ENCODE measurements at regions not wholly inside any gene's neighbourhood (a gene's known extent, or its start where the extent isn't known, plus 50 kb on each side); places are given as distances from the start of the nearest gene placed in this dataset.

DNA sequence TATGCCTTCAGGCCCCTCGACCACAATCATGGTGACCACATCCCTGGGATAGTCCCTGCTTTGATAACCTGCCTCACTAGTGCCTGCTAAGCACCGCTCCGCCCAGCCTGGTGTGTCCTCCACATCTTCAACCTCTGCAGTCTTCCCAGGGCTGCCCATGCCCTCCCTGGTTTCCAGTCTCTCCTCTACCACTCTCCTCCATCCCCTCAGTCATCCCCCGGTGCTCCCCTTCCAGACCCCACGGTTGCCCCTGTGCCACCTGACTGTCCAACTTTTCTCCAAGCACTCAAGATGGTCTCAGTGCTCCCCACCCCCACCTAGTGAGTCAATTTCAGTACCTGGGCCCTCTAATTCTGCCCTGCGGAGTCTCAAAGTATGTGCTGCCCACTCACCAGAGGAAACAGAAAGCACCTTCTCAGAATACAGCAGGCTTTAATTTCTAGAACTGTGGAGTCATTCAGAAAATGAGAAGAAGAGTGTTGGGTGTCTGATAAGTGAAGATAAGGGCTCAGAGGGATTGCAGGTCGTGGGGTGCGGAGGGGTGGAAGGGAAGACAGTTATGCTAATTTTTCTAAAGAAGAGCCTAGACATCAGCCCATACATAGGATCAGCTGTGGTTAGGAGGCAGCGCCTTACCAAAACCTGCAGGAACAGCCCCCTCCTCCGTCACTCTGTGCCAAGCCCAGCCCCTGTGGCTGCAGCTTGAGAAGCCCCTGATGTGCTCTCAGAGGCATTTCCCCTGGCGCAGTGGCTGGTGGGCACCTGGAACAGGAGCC, 53.6 kb upstream of the CAB39 start:
- no peak overlapping the region for H3K4me3 ChIP-seq (ENCODE audit: low read depth, low read length)
- TF ChIP-seq, protein P1, sequence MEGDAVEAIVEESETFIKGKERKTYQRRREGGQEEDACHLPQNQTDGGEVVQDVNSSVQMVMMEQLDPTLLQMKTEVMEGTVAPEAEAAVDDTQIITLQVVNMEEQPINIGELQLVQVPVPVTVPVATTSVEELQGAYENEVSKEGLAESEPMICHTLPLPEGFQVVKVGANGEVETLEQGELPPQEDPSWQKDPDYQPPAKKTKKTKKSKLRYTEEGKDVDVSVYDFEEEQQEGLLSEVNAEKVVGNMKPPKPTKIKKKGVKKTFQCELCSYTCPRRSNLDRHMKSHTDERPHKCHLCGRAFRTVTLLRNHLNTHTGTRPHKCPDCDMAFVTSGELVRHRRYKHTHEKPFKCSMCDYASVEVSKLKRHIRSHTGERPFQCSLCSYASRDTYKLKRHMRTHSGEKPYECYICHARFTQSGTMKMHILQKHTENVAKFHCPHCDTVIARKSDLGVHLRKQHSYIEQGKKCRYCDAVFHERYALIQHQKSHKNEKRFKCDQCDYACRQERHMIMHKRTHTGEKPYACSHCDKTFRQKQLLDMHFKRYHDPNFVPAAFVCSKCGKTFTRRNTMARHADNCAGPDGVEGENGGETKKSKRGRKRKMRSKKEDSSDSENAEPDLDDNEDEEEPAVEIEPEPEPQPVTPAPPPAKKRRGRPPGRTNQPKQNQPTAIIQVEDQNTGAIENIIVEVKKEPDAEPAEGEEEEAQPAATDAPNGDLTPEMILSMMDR (IDR thresholded peaks at IDR 0.05; ENCODE audit: insufficient read depth, low read depth, low read length): no peak
- no peak for DNase-seq (ENCODE audit: low read depth)

DNA sequence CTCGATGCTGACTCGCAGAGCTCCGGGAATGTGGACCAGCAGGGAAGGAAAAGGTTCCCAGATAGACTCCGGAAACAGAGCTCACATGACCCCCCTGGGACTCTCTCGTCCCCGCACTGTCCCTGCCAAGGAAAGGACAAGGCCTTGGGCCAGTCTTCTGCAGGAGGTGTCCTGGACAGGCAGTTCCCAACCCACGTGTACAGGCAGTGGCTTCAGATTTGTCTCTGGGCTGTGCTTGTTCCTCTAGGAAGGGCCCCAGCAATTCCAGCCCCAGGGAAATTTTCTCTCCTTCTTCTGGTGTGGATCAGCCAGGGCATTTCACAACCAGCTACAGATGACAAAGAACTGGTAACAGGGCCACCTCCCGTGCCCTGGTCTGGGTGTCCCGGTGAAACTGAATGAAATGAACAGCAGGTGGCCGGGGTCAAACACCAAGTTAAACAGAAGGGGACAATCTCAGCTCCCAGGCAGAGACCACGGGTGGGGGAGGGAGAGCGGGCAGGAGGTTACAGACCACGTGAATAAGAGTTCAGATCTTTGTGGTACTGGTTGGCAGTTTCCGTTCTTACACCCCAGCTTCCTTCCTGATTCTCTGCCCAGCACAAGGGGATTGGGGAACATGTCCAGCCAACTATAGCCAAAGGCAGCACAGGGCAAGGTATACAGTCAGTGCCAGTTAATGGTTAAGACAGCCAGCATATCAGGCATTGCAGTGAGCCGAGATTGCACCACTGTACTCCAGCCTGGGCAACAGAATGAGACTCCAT, 52.2 kb upstream of the CAB39 start:
- no peak overlapping the region for H3K4me3 ChIP-seq (ENCODE audit: low read depth, low read length)
- TF ChIP-seq, protein P1 (IDR thresholded peaks at IDR 0.05; ENCODE audit: insufficient read depth, low read depth, low read length): no peak
- no peak for DNase-seq (ENCODE audit: low read depth)

DNA sequence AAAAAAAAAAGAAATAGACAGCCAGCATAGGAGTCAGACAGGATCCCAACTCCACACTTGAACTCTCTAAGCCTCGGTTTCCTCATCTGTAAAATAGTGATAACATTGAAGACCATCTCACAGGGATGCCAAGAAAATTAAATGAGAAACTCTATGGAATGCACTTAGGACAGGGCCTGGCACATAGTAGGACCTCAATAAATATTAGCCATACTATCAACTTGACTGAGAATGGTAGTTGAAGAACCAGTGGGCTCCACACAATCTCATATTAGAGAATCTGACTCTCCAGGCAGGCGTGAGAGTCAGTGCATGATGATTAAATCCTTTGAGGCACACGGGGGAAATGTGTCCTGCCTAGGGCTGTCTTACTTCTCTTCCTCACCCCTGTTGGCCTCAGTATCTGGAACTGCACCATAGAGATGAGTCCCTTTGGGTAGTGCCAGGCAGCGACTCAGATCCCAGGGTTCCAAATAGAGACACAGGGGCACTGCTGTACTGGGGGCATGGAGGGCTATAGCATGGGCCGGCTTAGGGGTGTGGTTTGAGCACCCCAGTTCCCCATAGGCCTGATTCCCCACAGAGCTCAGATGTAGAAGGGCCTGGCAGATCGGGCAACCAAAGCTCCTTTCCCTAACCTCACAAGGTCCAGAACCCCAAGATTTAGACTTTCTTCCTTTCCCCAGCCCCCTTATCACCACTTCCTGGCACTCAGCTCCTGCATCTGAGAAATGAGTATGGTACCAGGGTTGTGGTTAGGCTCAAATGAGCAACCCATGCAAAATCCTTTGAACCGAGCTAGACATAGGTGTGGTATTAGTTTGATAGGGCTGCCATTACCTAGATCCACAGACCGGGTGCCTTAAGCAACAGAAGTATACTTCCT, 51.3 kb upstream of the CAB39 start:
- no peak for DNase-seq (ENCODE audit: low read depth)

More for the DNA sequence above, 51.3 kb upstream of the CAB39 start:
- no peak overlapping the region for H3K4me3 ChIP-seq (ENCODE audit: low read depth, low read length)
- TF ChIP-seq, protein P1 (IDR thresholded peaks at IDR 0.05; ENCODE audit: insufficient read depth, low read depth, low read length): no peak
